Ishikawa (cell line): ENCODE measurements at regions not wholly inside any gene's neighbourhood (a gene's known extent, or its start where the extent isn't known, plus 50 kb on each side); places are given as distances from the start of the nearest gene placed in this dataset.

Experiments used
- CEBPB ChIP-seq: IDR thresholded peaks from 2 replicates; pipeline ENCODE4 v1.6.1; 2012
- CREB1 ChIP-seq: IDR thresholded peaks from 2 replicates; pipeline ENCODE4 v1.6.1; 2012; ENCODE audit warnings: low read depth
- EGR1 ChIP-seq: IDR thresholded peaks from 2 replicates; pipeline ENCODE4 v1.6.1; 2012
- EP300 ChIP-seq: IDR thresholded peaks from 2 replicates; pipeline ENCODE4 v1.6.1; 2012; ENCODE audit warnings: borderline replicate concordance
- FOXM1 ChIP-seq: IDR thresholded peaks from 2 replicates; pipeline ENCODE4 v1.6.1; 2012; ENCODE audit warnings: low read depth, borderline replicate concordance
- MAX ChIP-seq: IDR thresholded peaks from 2 replicates; pipeline ENCODE4 v1.6.1; 2012
- NFIC ChIP-seq: IDR thresholded peaks from 2 replicates; pipeline ENCODE4 v1.6.1; 2012
- RAD21 ChIP-seq: IDR thresholded peaks from 2 replicates; pipeline ENCODE4 v1.6.1; 2012; ENCODE audit warnings: low read depth
- REST ChIP-seq: IDR thresholded peaks from 2 replicates; pipeline ENCODE4 v1.6.1; 2012; ENCODE audit warnings: low read depth, mild to moderate bottlenecking
- TEAD4 ChIP-seq: IDR thresholded peaks from 2 replicates; pipeline ENCODE4 v1.6.1; 2012
- USF1 ChIP-seq: IDR thresholded peaks from 2 replicates; pipeline ENCODE4 v1.6.1; 2012
- YY1 ChIP-seq: IDR thresholded peaks from 2 replicates; pipeline ENCODE4 v1.6.1; 2012; ENCODE audit warnings: low read depth
- ZBTB7A ChIP-seq: IDR thresholded peaks from 2 replicates; pipeline ENCODE4 v1.6.1; 2012; ENCODE audit warnings: low read depth

GRCh38 chr15:37618353-37618752, 316.1 kb upstream of the TMCO5A start:
- TF ChIP-seq YY1 (no peak), ZBTB7A (no peak), USF1 (no peak), FOXM1 (no peak), MAX (no peak), REST (no peak), CREB1 (no peak), RAD21 (no peak), EP300 (no peak), CEBPB (no peak), EGR1 (no peak), NFIC (no peak), TEAD4 (no peak)
